PFSK-1 (cell line): ENCODE measurements at regions not wholly inside any gene's neighbourhood (a gene's known extent, or its start where the extent isn't known, plus 50 kb on each side); places are given as distances from the start of the nearest gene placed in this dataset.

Experiments used
- SIN3A ChIP-seq: IDR thresholded peaks from 2 replicates; pipeline ENCODE4 v1.6.1; 2012; ENCODE audit warnings: mild to moderate bottlenecking, low read length, moderate library complexity, borderline replicate concordance; ENCODE audit not compliant: insufficient read depth
- TAF1 ChIP-seq: IDR thresholded peaks from 2 replicates; pipeline ENCODE4 v1.6.1; 2012; ENCODE audit warnings: low read length, control low read depth, borderline replicate concordance; ENCODE audit not compliant: insufficient read depth
- TF ChIP-seq, protein P1 (sequence below), 2 experiments: IDR thresholded peaks; 2 replicates each; pipeline versions ENCODE4 v1.6.1 to v1.8.0; 2011 to 2012; ENCODE audit warnings: low read depth in 2 of 2, low read length in 2 of 2, control low read depth in 1 of 2, inconsistent platforms in 1 of 2, mild to moderate bottlenecking in 1 of 2, moderate library complexity in 1 of 2; ENCODE audit not compliant: insufficient read depth in 1 of 2

DNA sequence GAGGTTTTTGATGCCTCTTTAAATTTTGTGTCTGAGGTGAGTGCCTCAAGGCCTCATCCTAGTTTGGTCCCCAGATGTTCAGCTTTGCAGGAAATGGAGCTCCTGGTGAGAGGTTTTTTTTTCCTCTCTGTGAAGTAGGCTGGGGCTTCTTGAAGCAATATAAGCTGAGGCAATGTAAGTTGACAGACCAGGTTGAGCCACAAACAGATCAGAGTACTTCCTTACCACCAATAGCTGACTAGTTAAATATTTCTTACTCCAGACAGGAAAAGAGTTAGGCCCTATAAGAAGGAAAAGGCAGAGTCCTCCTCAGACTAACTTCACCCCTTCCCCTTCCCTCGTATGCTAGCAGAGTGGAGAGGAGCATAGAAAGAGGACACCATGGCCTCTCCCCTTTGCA lies 341.0 kb downstream of the LMO4 start:
- TF ChIP-seq, protein P1, sequence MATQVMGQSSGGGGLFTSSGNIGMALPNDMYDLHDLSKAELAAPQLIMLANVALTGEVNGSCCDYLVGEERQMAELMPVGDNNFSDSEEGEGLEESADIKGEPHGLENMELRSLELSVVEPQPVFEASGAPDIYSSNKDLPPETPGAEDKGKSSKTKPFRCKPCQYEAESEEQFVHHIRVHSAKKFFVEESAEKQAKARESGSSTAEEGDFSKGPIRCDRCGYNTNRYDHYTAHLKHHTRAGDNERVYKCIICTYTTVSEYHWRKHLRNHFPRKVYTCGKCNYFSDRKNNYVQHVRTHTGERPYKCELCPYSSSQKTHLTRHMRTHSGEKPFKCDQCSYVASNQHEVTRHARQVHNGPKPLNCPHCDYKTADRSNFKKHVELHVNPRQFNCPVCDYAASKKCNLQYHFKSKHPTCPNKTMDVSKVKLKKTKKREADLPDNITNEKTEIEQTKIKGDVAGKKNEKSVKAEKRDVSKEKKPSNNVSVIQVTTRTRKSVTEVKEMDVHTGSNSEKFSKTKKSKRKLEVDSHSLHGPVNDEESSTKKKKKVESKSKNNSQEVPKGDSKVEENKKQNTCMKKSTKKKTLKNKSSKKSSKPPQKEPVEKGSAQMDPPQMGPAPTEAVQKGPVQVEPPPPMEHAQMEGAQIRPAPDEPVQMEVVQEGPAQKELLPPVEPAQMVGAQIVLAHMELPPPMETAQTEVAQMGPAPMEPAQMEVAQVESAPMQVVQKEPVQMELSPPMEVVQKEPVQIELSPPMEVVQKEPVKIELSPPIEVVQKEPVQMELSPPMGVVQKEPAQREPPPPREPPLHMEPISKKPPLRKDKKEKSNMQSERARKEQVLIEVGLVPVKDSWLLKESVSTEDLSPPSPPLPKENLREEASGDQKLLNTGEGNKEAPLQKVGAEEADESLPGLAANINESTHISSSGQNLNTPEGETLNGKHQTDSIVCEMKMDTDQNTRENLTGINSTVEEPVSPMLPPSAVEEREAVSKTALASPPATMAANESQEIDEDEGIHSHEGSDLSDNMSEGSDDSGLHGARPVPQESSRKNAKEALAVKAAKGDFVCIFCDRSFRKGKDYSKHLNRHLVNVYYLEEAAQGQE (IDR thresholded peaks at IDR 0.05; ENCODE audit: insufficient read depth in 1 of 2, low read depth in 2 of 2, low read length in 2 of 2): no peak
- TF ChIP-seq TAF1 (no peak), SIN3A (no peak)
